IMR-90 (cell line): ENCODE measurements at regions not wholly inside any gene's neighbourhood (a gene's known extent, or its start where the extent isn't known, plus 50 kb on each side); places are given as distances from the start of the nearest gene placed in this dataset.

Source experiments
- ATAC-seq: fragments of 200-7000 bp; cut with Tn5 transposase; 2 replicates; pipeline ENCODE4 v1.9.1; 2020; ENCODE audit warnings: low read depth, mild to moderate bottlenecking, moderate library complexity
- BruUV-seq: library from RNA; stranded (reverse); fragments of 400-500 nt; replicated peaks from 2 replicates; lab custom pipeline; 2021; lab: Mats Ljungman, UMichigan
- CTCF ChIA-PET: fragments of 300-600 bp; formaldehyde crosslinking; extraction: SDS; loops from one replicate; lab custom pipeline; 2021; ENCODE audit warnings: antibody characterized with exemption; lab: Yijun Ruan, JAX
- POLR2A ChIA-PET: fragments of 300-600 bp; sonication (Branson Sonifier 250); formaldehyde crosslinking; loops from one replicate; lab custom pipeline; 2022; ENCODE audit warnings: antibody characterized with exemption; ENCODE audit not compliant: unreplicated experiment; lab: Charles Lee
- DNase-seq: peaks from one replicate; pipeline ENCODE4 v3.0.0; 2013
- H2AFZ ChIP-seq: replicated peaks from 2 replicates; pipeline ENCODE3; 2013; ENCODE audit warnings: low read length, mild to moderate bottlenecking; ENCODE audit not compliant: poor library complexity
- H2AK5ac ChIP-seq: 2 replicates; pipeline ENCODE4 v1.6.1; 2013; ENCODE audit warnings: low read depth, low read length, inconsistent platforms
- H2AK9ac ChIP-seq: replicated peaks from 2 replicates; pipeline ENCODE3; 2013; ENCODE audit warnings: mild to moderate bottlenecking, low read depth, low read length, moderate library complexity; ENCODE audit not compliant: poor library complexity
- H2BK120ac ChIP-seq: 2 replicates; pipeline ENCODE4 v1.6.1; 2013; ENCODE audit warnings: low read depth, low read length, inconsistent platforms
- H2BK15ac ChIP-seq: 3 replicates; pipeline ENCODE4 v1.6.1; 2013; ENCODE audit warnings: low read depth, low read length, inconsistent platforms
- H2BK20ac ChIP-seq: 2 replicates; pipeline ENCODE4 v1.6.1; 2013; ENCODE audit warnings: low read depth, mild to moderate bottlenecking, inconsistent platforms, low read length, moderate library complexity
- H2BK5ac ChIP-seq: 2 replicates; pipeline ENCODE4 v1.6.1; 2013; ENCODE audit warnings: mild to moderate bottlenecking, low read depth, low read length, inconsistent platforms; ENCODE audit not compliant: poor library complexity, severe bottlenecking
- H3K14ac ChIP-seq: replicated peaks from 2 replicates; pipeline ENCODE4 v1.6.1; 2013; ENCODE audit warnings: low read depth, low read length, inconsistent platforms
- H3K18ac ChIP-seq: 2 replicates; pipeline ENCODE4 v1.6.1; 2013; ENCODE audit warnings: low read depth, low read length, control low read depth
- H3K23ac ChIP-seq: 2 replicates; pipeline ENCODE4 v1.6.1; 2013; ENCODE audit warnings: low read depth, low read length, inconsistent platforms
- H3K27ac ChIP-seq: 2 replicates; pipeline ENCODE4 v1.5.1; 2013; ENCODE audit warnings: mild to moderate bottlenecking, control low read depth, low read length; ENCODE audit not compliant: insufficient read depth
- H3K27me3 ChIP-seq: 2 replicates; pipeline ENCODE4 v1.6.1; 2013; ENCODE audit warnings: low read length; ENCODE audit not compliant: control insufficient read depth, insufficient read depth
- H3K36me3 ChIP-seq: 2 replicates; pipeline ENCODE4 v1.6.1; 2013; ENCODE audit warnings: low read length, mixed read lengths; ENCODE audit not compliant: control insufficient read depth, insufficient read depth
- H3K4ac ChIP-seq: 2 replicates; pipeline ENCODE4 v1.6.1; 2013; ENCODE audit warnings: low read depth, low read length, inconsistent platforms
- H3K4me1 ChIP-seq: 2 replicates; pipeline ENCODE4 v1.6.1; 2013; ENCODE audit warnings: low read length, mixed read lengths; ENCODE audit not compliant: control insufficient read depth, insufficient read depth
- H3K4me2 ChIP-seq: 2 replicates; pipeline ENCODE4 v1.6.1; 2013; ENCODE audit warnings: low read depth, mild to moderate bottlenecking, control low read depth, low read length, moderate library complexity
- H3K4me3 ChIP-seq: 2 replicates; pipeline ENCODE4 v1.5.1; 2013; ENCODE audit warnings: low read depth, mild to moderate bottlenecking, control low read depth, low read length, moderate library complexity; ENCODE audit not compliant: insufficient read depth
- H3K56ac ChIP-seq: 2 replicates; pipeline ENCODE4 v1.6.1; 2013; ENCODE audit warnings: low read length, inconsistent platforms; ENCODE audit not compliant: insufficient read depth; ENCODE audit errors: extremely low read depth
- H3K79me1 ChIP-seq, 2 experiments: 2 replicates each; pipeline ENCODE4 v1.6.1; 2013; ENCODE audit warnings: low read length in 2 of 2, inconsistent platforms in 1 of 2, low read depth in 1 of 2
- H3K9ac ChIP-seq: 2 replicates; pipeline ENCODE4 v1.6.1; 2013; ENCODE audit warnings: low read depth, low read length, control low read depth
- H3K9me1 ChIP-seq: 2 replicates; pipeline ENCODE4 v1.6.1; 2013; ENCODE audit warnings: low read length, inconsistent platforms; ENCODE audit not compliant: insufficient read depth
- H3K9me3 ChIP-seq: 2 replicates; pipeline ENCODE4 v1.6.1; 2013; ENCODE audit warnings: low read length; ENCODE audit not compliant: control insufficient read depth, insufficient read depth
- H4K20me1 ChIP-seq: 2 replicates; pipeline ENCODE4 v1.6.1; 2013; ENCODE audit warnings: low read length, inconsistent platforms; ENCODE audit not compliant: insufficient read depth
- H4K5ac ChIP-seq: 2 replicates; pipeline ENCODE4 v1.6.1; 2013; ENCODE audit warnings: mild to moderate bottlenecking, low read depth, low read length, control low read depth
- H4K8ac ChIP-seq, 2 experiments: 2 replicates each; pipeline ENCODE4 v1.6.1; 2013; ENCODE audit warnings: low read depth in 2 of 2, low read length in 2 of 2, control low read depth in 1 of 2, inconsistent platforms in 1 of 2
- H4K91ac ChIP-seq: 2 replicates; pipeline ENCODE4 v1.6.1; 2013; ENCODE audit warnings: low read depth, low read length, inconsistent platforms; ENCODE audit not compliant: insufficient read depth
- MAFK ChIP-seq: IDR thresholded peaks from 2 replicates; pipeline ENCODE4 v1.6.1; 2012; ENCODE audit warnings: low read depth, low read length, improper control_type of control experiment
- MXI1 ChIP-seq: IDR thresholded peaks from 2 replicates; pipeline ENCODE4 v1.6.1; 2012; ENCODE audit warnings: low read depth, mild to moderate bottlenecking, low read length, moderate library complexity, borderline replicate concordance
- POLR2A ChIP-seq: IDR thresholded peaks from 2 replicates; pipeline ENCODE4 v1.6.1; 2012; ENCODE audit warnings: mild to moderate bottlenecking, low read depth, low read length
- dilution Hi-C: fragments of 300-500 bp; cut with HindIII; formaldehyde crosslinking; loops from one replicate; pipeline ENCODE4 v1.14.3; 2018; ENCODE audit warnings: low sequenced_read_pairs; ENCODE audit not compliant: unreplicated experiment
- in situ Hi-C: fragments of 300-500 bp; cut with MboI; formaldehyde crosslinking; loops from 3 replicates; pipeline ENCODE4 v1.14.3; 2019; ENCODE audit warnings: low sequenced_read_pairs, inconsistent platforms, mixed read lengths
- intact Hi-C: fragments of 100-400 bp; cut with micrococcal nuclease; formaldehyde crosslinking; loops from 2 replicates; pipeline ENCODE4 v1.10.0; 2022
- TF ChIP-seq, protein P1 (sequence below): conservative IDR thresholded peaks from 2 replicates; pipeline ENCODE4 v1.5.1; 2012; ENCODE audit warnings: mild to moderate bottlenecking, low read depth, low read length, improper control_type of control experiment
- TF ChIP-seq, protein P2 (sequence below): fragments of 150-350 bp; IDR thresholded peaks from 2 replicates; pipeline ENCODE4 v1.6.1; 2017; ENCODE audit warnings: mild to moderate bottlenecking, antibody characterized with exemption, low read length, low read depth

- Histone ChIP-seq H3K14ac (no peak overlapping the region), H2BK15ac (no peak overlapping the region), H2AK9ac (no peak overlapping the region), H3K18ac (no peak overlapping the region), H3K4ac (no peak overlapping the region), H3K9me3 (peaks cover 22% of the 10 kb centered on the region), H2BK20ac (no peak overlapping the region), H3K36me3 (no peaks in the 10 kb centered on the region), H2AK5ac (no peak overlapping the region), H3K27me3 (no peaks in the 10 kb centered on the region), H3K9me1 (no peaks in the 10 kb centered on the region), H4K20me1 (no peaks in the 10 kb centered on the region), H2AFZ (no peak overlapping the region), H3K4me2 (no peak overlapping the region), H3K56ac (no peak overlapping the region), H3K9ac (no peak overlapping the region), H3K23ac (no peak overlapping the region), H3K79me1 (no peaks in the 10 kb centered on the region), H3K4me1 (no peaks in the 10 kb centered on the region), H4K5ac (no peak overlapping the region), H3K27ac (no peak overlapping the region), H3K4me3 (no peak overlapping the region), H4K91ac (no peak overlapping the region), H4K8ac (no peak overlapping the region), H2BK120ac (no peak overlapping the region), H2BK5ac (no peak overlapping the region)
- TF ChIP-seq, protein P1, sequence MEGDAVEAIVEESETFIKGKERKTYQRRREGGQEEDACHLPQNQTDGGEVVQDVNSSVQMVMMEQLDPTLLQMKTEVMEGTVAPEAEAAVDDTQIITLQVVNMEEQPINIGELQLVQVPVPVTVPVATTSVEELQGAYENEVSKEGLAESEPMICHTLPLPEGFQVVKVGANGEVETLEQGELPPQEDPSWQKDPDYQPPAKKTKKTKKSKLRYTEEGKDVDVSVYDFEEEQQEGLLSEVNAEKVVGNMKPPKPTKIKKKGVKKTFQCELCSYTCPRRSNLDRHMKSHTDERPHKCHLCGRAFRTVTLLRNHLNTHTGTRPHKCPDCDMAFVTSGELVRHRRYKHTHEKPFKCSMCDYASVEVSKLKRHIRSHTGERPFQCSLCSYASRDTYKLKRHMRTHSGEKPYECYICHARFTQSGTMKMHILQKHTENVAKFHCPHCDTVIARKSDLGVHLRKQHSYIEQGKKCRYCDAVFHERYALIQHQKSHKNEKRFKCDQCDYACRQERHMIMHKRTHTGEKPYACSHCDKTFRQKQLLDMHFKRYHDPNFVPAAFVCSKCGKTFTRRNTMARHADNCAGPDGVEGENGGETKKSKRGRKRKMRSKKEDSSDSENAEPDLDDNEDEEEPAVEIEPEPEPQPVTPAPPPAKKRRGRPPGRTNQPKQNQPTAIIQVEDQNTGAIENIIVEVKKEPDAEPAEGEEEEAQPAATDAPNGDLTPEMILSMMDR: no peak
- TF ChIP-seq, protein P2, sequence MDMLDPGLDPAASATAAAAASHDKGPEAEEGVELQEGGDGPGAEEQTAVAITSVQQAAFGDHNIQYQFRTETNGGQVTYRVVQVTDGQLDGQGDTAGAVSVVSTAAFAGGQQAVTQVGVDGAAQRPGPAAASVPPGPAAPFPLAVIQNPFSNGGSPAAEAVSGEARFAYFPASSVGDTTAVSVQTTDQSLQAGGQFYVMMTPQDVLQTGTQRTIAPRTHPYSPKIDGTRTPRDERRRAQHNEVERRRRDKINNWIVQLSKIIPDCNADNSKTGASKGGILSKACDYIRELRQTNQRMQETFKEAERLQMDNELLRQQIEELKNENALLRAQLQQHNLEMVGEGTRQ: no peak
- TF ChIP-seq POLR2A (no peak), MAFK (peak; percentile 62), MXI1 (no peak)
- in situ Hi-C loops: no loop called here
- ChIA-PET CTCF (no interaction called here), POLR2A (no interaction called here)
- BruUV-seq: no TSS peak
- intact Hi-C loops: no loop called here
- no peak for ATAC-seq
- DNase-seq: no peak
- dilution Hi-C loops: no loop called here
Measured at GRCh38 chr5:4043135-4043534, 447.5 kb downstream of the IRX1 start.
